NCI-H1417 (cell line): ENCODE measurements at regions not wholly inside any gene's neighbourhood (a gene's known extent, or its start where the extent isn't known, plus 50 kb on each side); places are given as distances from the start of the nearest gene placed in this dataset.
"Not testable (repeated sequence)": the region's sequence is repeated elsewhere in the genome, so short reads cannot be mapped to it uniquely, and the experiment has no call there.

Experiments
- DNase-seq, 3 experiments: peaks; one replicate each; lab custom pipeline; 2025; lab: John Stamatoyannopoulos, UW

DNA sequence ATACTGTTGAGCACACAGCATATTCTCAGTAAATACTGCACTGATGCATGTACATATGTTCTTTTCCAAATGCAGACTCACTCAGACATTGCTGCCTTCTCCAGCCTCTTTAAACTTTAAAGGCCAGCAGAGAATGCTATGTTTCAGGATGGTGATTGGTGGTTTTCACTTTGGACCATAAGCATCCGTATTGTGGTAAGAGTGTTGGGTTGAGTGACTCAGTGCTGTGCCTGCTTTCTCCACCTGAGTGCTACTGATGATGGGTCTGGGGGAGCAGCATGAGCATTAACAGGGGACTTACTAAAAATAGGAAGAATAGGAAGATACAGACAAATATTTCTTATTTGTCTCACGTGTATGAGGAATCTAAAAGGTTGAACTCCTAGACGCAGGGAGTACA lies 56.3 kb upstream of the ZNF92 start:
- DNase-seq = no peak

DNA sequence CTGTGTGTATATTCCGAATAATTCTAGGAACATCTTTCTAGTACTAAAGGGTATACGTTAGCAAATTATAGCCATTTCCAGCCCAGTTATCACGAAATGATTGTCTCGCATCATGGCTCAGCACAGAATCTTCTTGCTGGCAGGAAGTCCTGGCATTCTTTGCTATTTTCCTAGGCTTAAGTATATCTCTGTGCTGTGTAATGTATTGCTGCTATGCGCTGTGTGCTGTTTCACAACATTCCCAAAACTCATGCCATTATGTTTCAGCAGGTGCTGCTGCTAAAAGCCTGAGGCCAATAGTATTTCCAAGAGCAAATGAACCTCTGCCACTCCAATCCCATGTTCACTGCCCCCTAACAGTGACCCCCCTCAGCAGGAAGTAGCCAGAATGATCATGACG lies 62.9 kb upstream of the ZNF92 start:
- no peak for DNase-seq

DNA sequence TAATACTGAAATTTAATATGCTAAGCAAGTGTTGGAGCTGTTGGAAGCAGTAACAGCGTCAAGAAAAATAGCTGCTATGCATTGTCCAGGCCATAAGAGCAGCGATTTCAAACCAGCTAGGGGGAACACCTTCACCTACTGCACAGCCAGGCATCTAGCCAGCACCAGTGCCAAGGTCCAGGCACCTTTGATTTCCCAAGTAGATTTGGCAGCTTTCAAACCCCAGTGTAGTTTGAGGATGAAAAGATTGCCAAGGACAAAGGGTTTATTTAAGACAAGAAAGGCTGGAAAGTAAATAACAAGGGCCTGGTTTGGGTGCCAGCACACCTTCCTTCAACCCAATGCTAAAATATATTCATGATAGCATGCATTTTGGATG lies 65.4 kb upstream of the ZNF92 start:
- no peak for DNase-seq

DNA sequence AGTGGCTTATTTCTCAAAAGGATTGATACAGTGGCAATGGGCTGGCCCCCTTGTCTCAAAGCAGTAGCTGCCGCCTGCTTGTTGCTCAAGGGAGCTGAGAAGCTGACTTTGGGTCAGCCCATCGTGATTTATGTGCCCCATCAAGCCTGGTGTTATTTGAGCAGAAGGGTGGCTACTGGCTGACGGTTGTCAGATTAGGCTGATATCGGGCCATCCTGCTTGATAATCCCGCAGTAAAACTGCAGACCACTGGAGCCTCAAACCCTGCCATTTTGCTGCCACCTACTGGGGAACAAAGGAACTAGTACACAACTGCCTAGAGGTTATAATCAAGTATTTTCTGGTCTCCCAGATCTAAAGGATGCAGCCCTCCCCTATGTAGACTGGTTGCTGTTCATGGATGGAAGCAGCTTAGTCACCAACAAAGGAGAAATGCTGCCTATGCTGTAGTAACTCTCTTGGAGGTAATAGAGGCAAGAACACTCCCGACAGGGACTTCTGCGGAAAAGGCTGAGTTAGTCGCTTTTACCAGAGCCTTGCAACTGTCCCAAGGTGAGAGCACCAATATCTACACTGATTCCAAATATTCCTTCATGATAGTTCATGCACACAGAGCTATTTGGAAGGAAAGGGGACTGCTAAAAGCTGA lies 65.9 kb upstream of the ZNF92 start:
- peak; percentile 45 to 85 (median 68) for DNase-seq

DNA sequence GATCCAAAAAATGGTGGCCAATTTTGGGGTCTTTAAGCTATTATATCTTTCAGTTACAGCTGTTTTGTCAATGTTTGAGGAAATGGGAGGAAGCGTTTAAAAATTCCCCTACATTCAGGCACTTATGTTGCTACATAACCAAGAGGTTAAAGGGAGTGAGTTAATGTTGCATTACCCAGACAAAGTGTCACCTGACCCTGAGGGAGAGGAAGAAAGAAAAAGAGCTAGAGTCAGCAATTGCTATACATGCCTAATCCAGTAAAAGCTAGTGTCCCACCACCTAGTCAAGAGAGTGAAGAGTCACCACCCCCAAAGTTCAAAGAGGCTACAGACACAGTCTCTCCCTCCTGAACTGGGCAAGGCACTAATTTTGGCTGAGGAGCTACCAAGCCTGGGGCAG lies 69.5 kb upstream of the ZNF92 start:
- DNase-seq = no peak

DNA sequence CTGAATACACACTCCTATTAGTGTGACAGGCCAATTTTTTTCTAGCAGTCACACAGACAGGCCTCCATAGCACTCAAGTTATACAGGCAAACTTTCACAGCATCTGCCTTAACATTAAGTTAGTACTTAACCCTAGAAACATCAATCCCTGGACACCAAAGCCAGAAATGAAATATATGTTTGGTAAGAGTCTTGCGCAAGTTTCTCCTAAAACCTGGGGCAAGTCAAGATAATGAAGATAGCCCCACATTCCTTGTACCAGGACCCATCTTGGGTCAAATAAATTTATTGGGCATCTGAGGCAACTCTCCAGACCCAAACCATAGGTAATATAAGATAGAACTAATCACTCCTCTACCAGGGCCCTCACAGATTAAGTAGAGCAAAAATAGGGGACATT lies 70.8 kb upstream of the ZNF92 start:
- DNase-seq = no peak

DNA sequence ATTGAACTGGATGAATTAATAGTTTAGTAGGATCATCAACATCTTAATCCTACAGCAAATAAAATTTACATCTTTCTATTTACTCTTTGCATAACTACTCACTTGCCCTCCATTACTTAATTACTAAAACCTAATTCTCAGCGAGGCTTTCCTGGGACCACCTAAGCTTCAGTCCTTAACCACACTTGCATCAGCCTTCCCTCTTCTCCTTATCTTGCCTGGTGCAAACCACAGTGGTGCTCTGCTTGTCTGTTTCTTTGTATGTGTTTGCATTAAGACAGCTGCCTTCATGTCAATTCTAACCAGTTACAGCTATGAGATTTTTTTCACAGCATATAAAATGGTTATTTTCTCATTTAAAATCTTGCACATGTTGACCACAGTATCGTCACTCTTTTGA lies 72.6 kb upstream of the ZNF92 start:
- DNase-seq = no peak

DNA sequence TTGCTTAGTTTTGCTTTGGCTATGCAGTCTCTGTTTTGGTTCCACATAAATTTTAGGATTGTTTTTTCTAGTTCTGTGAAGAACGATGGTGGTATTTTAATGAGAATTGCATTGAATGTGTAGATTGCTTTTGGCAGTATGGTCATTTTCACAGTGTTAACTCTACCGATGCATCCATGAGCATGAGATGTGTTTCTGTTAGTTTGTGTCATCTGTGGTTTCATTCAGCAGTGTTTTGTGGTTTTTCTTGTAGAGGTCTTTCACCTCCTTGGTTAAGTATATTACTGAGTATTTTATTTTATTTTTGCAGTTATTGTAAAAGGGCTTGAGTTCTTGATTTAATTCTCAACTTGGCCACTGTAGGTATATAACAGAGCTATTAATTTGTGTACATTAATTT lies 78.2 kb upstream of the ZNF92 start:
- DNase-seq = no peak

DNA sequence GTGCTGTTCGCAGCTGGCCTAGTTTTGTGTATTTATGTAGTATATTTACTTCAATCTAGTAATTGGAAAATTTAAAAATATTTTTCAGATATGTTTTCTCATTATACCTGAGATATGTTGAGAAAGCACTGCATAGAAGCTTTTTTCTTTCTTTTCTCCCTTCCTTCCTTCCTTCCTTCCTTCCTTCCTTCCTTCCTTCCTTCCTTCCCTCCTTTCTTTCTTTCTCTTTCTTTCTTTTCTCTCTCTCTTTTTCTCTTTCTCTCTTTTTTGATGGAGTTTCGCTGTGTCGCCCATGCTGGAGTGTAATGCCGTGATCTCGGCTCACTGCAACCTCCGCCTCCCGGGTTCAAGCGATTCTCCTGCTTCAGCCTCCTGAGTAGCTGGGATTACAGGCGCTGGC lies 83.3 kb upstream of the ZNF92 start:
- not testable (repeated sequence) for DNase-seq

DNA sequence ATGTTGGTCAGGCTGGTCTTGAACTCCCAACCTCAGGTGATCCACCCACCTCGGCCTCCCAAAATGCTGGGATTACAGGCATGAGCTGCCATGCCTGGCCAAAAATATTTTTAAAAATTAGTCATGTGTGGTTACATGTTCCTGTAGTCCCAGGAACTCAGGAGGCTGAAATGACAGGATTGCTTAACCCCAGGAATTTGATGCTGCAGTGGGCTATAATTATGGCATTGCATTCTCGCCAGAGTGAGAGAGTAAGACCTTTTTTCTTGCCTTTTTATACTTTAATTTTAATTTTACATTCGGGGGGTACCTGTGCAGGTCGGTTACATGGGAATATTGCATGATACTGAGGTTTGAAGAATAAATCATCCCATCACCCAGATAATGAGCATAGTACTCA lies 86.6 kb upstream of the ZNF92 start:
- DNase-seq = no peak

DNA sequence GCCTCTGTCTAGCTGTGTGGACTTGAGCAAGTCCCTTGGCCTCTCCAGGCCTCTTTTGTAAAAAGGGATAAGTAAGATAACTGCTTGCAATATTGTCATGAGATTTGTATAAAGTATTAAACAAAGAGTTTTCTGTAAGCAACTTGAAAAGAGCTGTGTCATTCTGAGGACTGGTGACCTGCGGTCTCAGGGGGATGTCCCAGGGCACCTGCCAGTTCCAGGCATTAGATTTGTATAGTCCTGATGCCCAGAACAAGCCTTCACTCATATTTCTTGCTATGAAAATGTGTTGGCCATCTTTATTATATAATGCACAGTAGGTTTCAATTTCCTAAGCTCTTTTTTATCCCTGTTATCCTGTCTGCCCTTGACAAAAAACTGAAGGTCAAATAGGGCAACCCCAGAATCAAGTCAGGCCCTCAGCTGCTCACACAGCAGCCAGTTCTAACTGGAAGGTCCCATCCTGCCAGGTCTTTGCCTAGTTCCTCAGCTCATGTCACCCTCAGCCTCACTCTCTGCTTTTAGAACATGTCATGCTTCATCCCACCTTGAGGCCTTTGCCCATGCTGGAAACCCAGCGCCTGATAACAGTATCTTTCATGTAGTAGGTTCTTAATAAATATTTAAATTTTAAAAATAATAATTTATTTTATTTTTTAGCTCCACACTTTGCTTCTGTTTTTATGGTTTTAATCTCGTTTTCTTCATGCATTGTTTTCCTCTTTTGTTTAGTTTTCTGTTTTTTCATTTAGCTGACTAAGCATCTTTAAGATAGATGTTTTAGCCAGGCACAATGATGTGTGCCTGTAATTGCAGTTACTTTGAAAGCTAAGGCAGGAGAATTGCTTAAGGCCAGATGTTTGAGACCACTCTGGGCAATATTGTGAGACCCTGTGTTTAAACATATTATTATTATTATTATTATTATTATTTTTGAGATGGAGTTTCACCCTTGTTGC lies 87.5 kb upstream of the ZNF92 start:
- no peak for DNase-seq

DNA sequence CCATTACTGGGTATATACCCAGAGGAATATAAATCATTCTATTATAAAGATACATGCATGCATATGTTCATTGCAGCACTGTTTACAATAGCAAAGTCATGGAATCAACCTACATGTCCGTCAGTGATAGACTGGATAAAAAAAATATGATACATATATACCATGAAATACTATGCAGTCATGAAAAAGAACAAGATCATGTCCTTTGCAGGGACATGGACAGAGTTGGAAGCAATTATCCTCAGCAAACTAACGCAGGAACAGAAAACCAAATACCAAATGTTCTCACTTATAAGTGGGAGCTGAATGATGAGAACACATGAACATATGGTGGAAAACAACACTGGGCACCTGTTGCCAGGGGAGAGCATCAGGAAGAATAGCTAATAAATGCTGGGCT lies 88.4 kb upstream of the ZNF92 start:
- not testable (repeated sequence) for DNase-seq

DNA sequence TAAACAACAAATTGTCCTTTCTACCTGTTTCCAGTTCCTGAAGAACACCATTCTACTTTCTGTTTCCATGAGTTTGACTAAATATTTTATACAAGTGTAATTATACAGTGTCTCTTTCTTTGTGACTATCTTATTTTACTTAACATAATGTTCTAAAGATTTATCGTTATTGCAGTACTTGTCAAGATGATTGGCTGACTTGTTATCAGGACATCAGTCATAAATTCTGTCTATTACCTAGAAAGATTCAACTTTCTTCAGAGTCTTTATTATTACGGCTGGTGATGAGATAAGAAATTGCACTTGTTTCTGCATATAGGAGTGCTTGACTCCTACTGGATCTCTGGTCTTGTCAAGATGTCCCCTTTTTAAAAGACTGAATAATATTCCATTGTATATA lies 93.9 kb upstream of the ZNF92 start:
- no peak for DNase-seq

DNA sequence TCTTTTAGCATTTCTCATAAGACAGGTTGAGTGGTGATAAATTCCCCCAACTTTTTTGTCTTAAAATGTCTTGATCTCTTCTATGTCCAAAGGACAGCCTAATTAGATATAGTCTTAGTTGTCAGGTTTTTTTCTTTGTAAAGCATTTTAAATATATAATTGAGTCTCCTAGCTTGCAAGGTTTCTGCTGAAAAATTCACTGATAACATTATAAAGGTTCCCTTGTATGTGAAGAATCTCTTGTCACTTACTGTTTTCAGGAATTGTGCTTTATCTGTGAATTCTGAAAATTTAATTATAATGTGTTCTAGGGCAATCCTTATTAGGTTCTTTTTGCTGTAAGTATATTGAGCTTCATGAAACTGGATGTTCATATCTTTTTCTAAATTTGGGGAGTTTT lies 96.8 kb upstream of the ZNF92 start:
- no peak for DNase-seq

DNA sequence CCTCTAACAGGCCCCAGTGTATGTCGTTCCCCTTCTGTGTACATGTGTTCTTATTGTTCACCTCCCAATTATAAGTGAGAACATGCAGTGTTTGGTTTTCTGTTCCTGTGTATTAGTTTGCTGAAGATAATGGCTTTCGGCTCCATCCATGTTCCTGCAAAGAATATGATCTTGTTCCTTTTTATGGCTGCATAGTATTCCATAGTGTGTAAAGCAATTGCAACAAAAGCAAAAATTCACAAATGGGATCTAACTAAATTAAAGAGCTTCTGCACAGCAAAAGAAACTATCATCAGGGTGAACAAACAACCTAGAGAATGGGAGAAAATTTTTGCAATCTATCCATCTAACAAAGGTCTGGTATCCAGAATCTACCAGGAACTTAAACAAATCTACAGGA lies 102.2 kb upstream of the ZNF92 start:
- not testable (repeated sequence) for DNase-seq

DNA sequence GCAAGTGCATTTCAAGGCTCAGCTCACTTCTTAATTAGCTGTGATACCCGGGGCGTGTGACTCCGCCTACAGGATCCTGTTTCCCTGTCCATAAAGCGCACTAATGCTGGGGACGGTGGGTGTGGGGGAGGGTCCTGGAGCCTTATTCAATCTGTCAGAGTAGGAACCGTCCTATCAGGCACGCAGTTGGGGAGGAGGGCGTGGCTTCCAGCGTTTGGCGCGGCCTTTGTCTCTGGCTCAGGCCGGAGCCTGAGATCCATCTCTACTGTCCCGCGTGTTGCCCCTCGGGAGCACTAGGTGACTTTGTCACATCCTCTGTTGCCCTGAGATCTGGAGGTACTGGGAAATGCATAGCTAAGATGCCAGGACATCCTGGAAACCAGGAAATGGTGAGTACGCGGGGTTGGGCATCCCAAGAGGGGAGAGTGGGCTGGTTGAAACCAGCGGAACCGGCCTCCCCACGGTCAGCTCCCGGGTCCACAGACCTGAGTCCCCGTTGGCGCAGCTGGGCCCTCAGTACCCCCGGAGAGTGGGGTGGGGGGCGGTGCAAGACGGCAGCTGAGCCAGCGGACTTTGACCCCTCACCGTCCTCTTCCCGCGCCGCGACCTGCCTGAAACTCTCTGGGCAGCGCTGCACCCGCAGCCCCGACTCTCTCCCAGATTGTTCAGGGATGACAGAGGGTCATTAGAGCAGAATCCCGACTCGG lies 104.4 kb upstream of the ZNF92 start:
- peak; percentile 88 to 99 (median 94) for DNase-seq

DNA sequence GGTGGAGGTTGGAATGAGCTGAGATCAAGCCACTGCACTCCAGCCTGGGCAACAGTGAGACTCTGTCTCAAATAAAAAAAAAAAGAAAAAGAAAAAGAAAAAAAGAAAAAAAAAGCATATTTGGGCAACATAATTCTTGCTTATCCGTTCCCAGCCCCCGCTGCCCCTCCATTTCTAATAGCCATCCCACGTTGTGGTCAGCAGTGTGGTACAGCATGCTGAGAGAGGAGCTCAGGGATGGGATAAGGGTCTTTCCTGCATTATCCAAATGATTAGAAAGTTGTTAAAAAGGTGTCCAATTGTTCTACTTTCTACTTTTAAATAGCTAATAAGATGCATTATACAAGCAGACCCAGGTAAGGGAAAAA lies 104.9 kb upstream of the ZNF92 start:
- DNase-seq = no peak

DNA sequence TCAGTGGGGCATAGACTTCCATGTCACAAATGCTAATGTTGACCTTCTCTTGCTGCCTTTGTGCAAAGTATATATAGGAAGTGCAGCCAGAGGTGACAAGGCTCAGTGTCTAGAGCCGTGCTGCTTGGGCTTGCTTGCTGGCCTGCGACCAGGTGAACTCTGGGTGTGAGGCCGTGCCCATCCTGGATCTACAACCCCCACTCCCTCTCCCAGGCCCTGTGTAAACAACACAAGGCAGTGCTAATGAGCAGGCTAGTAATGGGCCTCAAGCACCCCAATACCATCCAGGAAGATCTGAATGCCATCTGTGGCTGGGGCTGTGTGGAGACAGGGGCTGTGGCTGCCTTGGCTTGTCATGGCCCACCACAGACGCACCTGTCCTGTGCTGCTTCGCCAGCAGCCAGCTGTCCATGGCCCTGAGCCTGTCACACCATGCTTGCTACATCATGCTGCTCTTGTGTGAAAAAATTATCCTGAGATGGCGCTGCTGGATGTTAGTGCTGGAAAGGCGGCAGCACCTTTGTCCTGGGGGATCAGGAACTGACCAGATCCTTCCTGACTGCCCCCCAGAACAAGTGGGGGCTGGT lies 107.6 kb upstream of the ZNF92 start:
- no peak for DNase-seq

DNA sequence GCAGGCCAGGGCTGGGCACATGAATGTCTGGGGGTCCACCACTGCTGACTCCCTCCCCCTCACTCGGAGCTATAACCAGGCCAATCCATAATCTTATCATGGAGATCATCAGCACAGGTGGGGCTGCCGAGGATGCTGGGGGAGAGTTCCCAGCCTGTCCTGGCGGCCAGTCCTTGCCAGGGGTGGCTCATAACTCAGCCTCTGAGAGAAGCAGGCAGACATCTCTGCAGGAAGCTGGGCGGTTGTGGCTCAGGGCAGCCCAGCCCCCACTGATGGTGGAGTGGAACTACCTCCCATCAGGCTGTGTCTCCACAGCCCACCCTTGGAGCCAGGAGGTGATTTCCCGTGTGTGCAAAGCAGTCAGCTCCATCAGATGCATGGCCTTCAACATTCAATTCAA lies 109.4 kb upstream of the ZNF92 start:
- DNase-seq = no peak

DNA sequence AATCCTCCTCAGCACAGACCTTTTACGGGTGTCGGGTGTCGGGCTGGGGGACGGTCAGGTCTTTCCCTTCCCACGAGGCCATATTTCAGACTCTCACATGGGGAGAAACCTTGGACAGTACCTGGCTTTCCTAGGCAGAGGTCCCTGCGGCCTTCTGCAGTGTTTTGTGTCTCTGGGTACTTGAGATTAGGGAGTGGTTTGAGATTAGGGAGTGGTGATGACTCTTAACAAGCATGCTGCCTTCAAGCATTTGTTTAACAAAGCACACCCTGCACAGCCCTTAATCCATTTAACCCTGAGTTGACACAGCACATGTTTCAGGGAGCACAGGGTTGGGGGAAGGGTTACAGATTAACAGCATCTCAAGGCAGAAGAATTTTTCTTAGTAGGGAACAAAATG lies 113.0 kb upstream of the ZNF92 start:
- not testable (repeated sequence) for DNase-seq

DNA sequence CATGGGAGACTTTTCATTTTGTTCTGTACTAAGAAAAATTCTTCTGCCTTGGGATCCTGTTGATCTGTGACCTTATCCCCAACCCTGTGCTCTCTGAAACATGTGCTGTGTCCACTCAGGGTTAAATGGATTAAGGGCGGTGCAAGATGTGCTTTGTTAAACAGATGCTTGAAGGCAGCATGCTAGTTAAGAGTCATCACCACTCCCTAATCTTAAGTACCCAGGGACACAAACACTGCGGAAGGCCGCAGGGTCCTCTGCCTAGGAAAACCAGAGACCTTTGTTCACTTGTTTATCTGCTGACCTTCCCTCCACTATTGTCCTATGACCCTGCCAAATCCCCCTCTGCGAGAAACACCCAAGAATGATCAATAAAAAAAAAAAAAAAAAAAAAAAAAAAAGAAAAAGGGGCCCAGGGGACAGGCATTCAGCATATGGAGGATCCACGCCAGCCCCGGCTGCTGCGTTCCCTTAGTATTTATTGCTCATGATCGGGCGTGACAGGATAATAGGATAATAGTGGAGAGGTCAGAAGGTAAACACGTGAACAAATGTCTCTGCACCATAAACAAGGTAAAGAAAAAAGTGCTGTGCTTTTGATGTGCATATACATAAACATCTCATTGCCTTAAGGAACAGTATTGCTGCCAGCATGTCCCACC lies 113.7 kb upstream of the ZNF92 start:
- peak in 2 of 3 experiments; percentile 4 to 52 for DNase-seq

DNA sequence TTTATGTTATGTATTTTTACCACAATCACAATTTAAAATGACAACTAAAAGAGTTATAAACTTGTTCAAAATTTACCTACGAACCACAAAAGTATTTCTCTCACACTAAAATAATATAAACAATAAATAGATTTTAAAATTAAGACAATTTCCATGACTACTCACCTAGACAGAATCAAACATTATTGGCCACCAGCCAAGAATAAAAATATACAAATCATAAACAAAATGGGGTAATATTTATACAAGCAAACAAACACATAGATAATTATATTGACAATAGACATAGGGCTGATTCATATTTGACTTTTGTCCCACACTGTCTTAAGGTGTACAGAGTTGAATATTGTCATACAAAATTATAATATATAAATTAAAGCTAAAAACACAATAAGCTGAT lies 119.6 kb upstream of the ZNF92 start:
- peak in 1 of 3 experiments; percentile 16 for DNase-seq
